ENCODE measurements at regions not wholly inside any gene's neighbourhood (a gene's known extent, or its start where the extent isn't known, plus 50 kb on each side); places are given as distances from the start of the nearest gene placed in this dataset.

DNA sequence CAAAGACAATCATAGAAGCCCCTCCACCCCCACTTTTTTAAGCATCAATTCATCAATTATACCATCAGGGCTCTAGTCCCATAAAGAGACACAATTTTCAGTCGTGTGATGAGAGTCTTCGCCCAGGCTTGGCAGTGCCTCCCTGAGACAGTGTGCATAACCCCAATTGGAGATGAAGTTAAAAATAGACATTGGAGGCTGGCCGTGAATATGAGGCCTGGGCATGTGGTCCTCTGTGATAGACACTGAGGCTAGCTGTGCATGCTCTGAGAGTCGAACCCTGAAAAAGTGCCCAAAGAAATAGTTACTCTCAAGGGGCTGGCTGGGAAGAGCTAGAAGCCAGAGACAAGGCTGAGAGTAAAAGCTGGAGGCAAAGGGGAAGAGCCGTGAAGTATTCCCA, 248.6 kb upstream of the NR4A3 start:
- no peak overlapping the region for H3K27ac ChIP-seq
- FAIRE-seq, result no peak
- ChIA-PET CTCF (interaction anchor here (1.5 kb wide), 1 partner anchor 9 kb away, joined by 6 read pairs; no protein-coding TSS in a partner anchor), POLR2A (no interaction called here)
- DNase-seq (ENCODE audit: low read depth in 1 of 2, low spot score in 1 of 2), result no peak
- H3K4me3 ChIP-seq, result no peak overlapping the region
- H3K4me2 ChIP-seq, result no peak overlapping the region
- no peaks in the 10 kb centered on the region for H3K9me3 ChIP-seq
- WGBS (ENCODE audit: missing lambda C conversion rate), result 9% methylated on average over 5 of the region's 5 CpGs
- TF ChIP-seq NPAS2 (CRISPR knock-in tag; IDR thresholded peaks at IDR 0.05; ENCODE audit: borderline replicate concordance), result no peak
- TF ChIP-seq KDM5A (IDR thresholded peaks at IDR 0.05), result no peak
- TF ChIP-seq GATA3 (IDR thresholded peaks at IDR 0.05; ENCODE audit: borderline replicate concordance), result no peak
- no peak for TF ChIP-seq ZSCAN20 (CRISPR knock-in tag; IDR thresholded peaks at IDR 0.05)
- TF ChIP-seq FOXS1 (CRISPR knock-in tag; IDR thresholded peaks at IDR 0.05), result no peak
- H3K4me1 ChIP-seq, result no peaks in the 10 kb centered on the region
- ATAC-seq, result no peak

DNA sequence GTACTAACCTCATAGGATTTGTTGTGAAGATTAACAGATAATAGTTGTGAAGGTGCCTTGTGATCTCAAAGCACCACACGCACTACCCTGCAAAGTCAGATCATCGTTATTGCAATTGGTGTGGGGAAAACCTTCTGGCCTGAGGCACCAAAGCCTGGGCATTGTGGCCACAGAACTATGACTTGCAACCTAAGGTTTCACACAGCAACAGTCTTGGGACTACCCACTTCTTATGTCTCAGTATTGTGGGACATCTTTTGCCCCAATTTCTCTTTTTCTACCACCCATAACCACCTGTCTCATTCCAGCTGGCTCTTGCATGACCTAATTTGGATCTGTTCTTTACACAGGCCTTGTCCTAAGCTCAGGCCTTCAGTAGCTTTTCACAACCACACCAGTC, 247.8 kb upstream of the NR4A3 start:
- ATAC-seq (no peak), FAIRE-seq (no peak), DNase-seq (ENCODE audit: low read depth in 1 of 2, low spot score in 1 of 2) (no peak)
- Histone ChIP-seq H3K4me3 (no peak overlapping the region), H3K4me1 (no peaks in the 10 kb centered on the region), H3K27ac (no peak overlapping the region), H3K4me2 (no peak overlapping the region), H3K9me3 (no peaks in the 10 kb centered on the region)
- POLR2A ChIA-PET, result no interaction called here
- 35% methylated on average over 2 of the region's 2 CpGs for whole genome bisulfite sequencing (ENCODE audit: missing lambda C conversion rate)
- CTCF ChIA-PET, result no interaction called here
- TF ChIP-seq BHLHE40 (IDR thresholded peaks at IDR 0.05; ENCODE audit: low read depth, low read length), result no peak

DNA sequence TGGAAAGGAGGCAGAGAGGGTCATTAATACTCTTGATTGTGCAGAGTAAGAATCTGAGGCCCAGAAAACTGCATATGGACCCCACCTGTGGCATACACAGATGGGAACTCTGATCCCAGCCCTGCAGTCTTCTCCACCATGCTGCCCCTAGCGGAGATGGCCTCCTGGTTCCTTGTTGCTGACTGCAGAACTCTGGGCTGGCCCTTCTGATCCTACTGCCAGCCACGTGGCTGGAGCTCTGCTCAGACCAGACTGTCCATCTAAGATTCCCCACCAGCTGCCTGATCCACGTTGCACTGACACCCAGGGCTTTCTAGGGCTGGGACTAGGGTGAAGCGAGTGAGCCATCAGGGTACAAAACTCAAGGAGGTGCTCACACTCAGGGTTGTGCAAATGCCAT, 245.7 kb upstream of the NR4A3 start:
- DNase-seq (ENCODE audit: low read depth in 1 of 2, low spot score in 1 of 2) (peak in 1 of 2 experiments; percentile 10), ATAC-seq (peak; percentile 50 to 82; a peak in 3 of 6 replicates), FAIRE-seq (no peak)
- ChIA-PET CTCF (interaction anchor here (1.7 to 2.6 kb wide), 3 partner anchors 9 to 21 kb away, joined by 3 to 9 read pairs (median 5); no protein-coding TSS in a partner anchor), POLR2A (no interaction called here)
- Histone ChIP-seq H3K9me3 (no peaks in the 10 kb centered on the region), H3K4me1 (no peaks in the 10 kb centered on the region), H3K4me3 (no peak overlapping the region), H3K4me2 (no peak overlapping the region), H3K27ac (no peak overlapping the region)
- TF ChIP-seq TP53 (CRISPR knock-in tag; IDR thresholded peaks at IDR 0.05), result no peak
- TF ChIP-seq PHF8 (IDR thresholded peaks at IDR 0.05; ENCODE audit: borderline replicate concordance, low read depth), result no peak
- TF ChIP-seq HOXB5 (CRISPR knock-in tag; IDR thresholded peaks at IDR 0.05), result no peak
- TF ChIP-seq NR3C1 (IDR thresholded peaks at IDR 0.05), result no peak
- no peak for TF ChIP-seq ZSCAN20 (CRISPR knock-in tag; IDR thresholded peaks at IDR 0.05)
- TF ChIP-seq CHD4 (IDR thresholded peaks at IDR 0.05; ENCODE audit: borderline replicate concordance), result no peak
- TF ChIP-seq ZC3H11A (IDR thresholded peaks at IDR 0.05), result no peak
- TF ChIP-seq FOSB (CRISPR knock-in tag; IDR thresholded peaks at IDR 0.05), result no peak
- no peak for TF ChIP-seq HEYL (CRISPR knock-in tag; IDR thresholded peaks at IDR 0.05)
- no peak for TF ChIP-seq GATA3 (IDR thresholded peaks at IDR 0.05; ENCODE audit: borderline replicate concordance)
- no peak for TF ChIP-seq MAZ (IDR thresholded peaks at IDR 0.05; ENCODE audit: borderline replicate concordance, low read depth, low read length)
- TF ChIP-seq RNF2 (IDR thresholded peaks at IDR 0.05; ENCODE audit: borderline replicate concordance, low read depth), result no peak
- no peak for TF ChIP-seq RAD21 (conservative IDR thresholded peaks at IDR 0.05 in 1 of 2, IDR thresholded peaks at IDR 0.05 in 1 of 2)
- TF ChIP-seq, protein P1, sequence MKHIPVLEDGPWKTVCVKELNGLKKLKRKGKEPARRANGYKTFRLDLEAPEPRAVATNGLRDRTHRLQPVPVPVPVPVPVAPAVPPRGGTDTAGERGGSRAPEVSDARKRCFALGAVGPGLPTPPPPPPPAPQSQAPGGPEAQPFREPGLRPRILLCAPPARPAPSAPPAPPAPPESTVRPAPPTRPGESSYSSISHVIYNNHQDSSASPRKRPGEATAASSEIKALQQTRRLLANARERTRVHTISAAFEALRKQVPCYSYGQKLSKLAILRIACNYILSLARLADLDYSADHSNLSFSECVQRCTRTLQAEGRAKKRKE (CRISPR knock-in tag; IDR thresholded peaks at IDR 0.05; ENCODE audit: low read depth), result no peak
- no peak for TF ChIP-seq MYC (IDR thresholded peaks at IDR 0.05; ENCODE audit: borderline replicate concordance, low read length)
- TF ChIP-seq HMGXB4 (CRISPR knock-in tag; IDR thresholded peaks at IDR 0.05; ENCODE audit: borderline replicate concordance), result no peak
- TF ChIP-seq ZFP36 (IDR thresholded peaks at IDR 0.05; ENCODE audit: borderline replicate concordance, partially characterized antibody), result no peak
- TF ChIP-seq FOSL2 (IDR thresholded peaks at IDR 0.05), result no peak
- no peak for TF ChIP-seq FOSL2 (CRISPR knock-in tag; IDR thresholded peaks at IDR 0.05)
- TF ChIP-seq BHLHE40 (IDR thresholded peaks at IDR 0.05; ENCODE audit: low read depth, low read length), result no peak
- WGBS (ENCODE audit: missing lambda C conversion rate), result 25% methylated on average over 3 of the region's 4 CpGs
